ENCODE measurements at regions not wholly inside any gene's neighbourhood (a gene's known extent, or its start where the extent isn't known, plus 50 kb on each side); places are given as distances from the start of the nearest gene placed in this dataset.

DNA sequence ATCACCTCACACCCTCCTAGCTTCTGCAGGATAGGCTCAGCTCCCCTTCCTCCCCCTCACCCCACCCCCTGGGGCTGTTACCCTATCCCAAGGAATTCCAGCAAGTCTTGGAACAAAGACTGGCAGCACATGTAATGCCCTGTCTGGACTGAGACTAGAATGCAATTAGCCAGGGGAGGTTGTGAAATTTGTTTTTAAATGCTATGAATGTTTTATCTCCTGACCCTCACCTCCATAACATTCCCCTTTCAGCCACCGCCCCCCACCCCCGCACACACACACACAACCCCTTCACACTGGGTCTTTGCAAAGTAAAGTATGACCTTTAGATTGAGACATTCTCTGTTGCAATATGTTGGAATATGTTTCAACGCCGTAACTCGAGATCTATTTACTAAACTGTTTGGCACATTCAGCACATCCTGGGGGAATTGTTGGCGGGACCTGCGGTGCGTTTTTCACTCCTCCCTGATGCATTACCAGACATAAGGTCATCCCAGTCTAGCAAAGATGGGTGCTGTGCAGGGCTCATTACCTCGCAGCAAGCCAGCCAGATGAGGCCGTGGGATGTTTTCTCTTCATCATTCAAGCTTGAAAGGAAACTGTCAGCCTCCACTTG lies 290.7 kb upstream of the SLC14A2 start:
- no peaks in the 10 kb centered on the region for H3K36me3 ChIP-seq (ENCODE audit: control insufficient read depth, insufficient read depth, low read length)
- H3K4me3 ChIP-seq (ENCODE audit: low read length) = no peak overlapping the region
- H3K4me1 ChIP-seq (ENCODE audit: control insufficient read depth, insufficient read depth, low read length) = peaks cover 30% of the 10 kb centered on the region
- H3K27me3 ChIP-seq (ENCODE audit: control insufficient read depth, insufficient read depth, low read length) = no peaks in the 10 kb centered on the region
- H3K27ac ChIP-seq (ENCODE audit: low read length) = no peak overlapping the region
- DNase-seq = peak; percentile 56
- no peaks in the 10 kb centered on the region for H3K9me3 ChIP-seq (replicated peaks; ENCODE audit: control insufficient read depth, low read depth, low read length)
- WGBS (ENCODE audit: insufficient coverage) = no CpG with 5 or more reads among the region's 10 CpGs

GRCh38 chr18:45325778-45326177 lies 289.5 kb upstream of the SLC14A2 start:
- Histone ChIP-seq H3K27ac (ENCODE audit: low read length) (no peak overlapping the region), H3K9me3 (replicated peaks; ENCODE audit: control insufficient read depth, low read depth, low read length) (no peaks in the 10 kb centered on the region), H3K36me3 (ENCODE audit: control insufficient read depth, insufficient read depth, low read length) (no peaks in the 10 kb centered on the region), H3K4me3 (ENCODE audit: low read length) (no peak overlapping the region), H3K4me1 (ENCODE audit: control insufficient read depth, insufficient read depth, low read length) (peaks cover 36% of the 10 kb centered on the region), H3K27me3 (ENCODE audit: control insufficient read depth, insufficient read depth, low read length) (no peaks in the 10 kb centered on the region)
- 100% methylated on average over 1 of the region's 1 CpG for WGBS (ENCODE audit: insufficient coverage)
- no peak for DNase-seq

DNA sequence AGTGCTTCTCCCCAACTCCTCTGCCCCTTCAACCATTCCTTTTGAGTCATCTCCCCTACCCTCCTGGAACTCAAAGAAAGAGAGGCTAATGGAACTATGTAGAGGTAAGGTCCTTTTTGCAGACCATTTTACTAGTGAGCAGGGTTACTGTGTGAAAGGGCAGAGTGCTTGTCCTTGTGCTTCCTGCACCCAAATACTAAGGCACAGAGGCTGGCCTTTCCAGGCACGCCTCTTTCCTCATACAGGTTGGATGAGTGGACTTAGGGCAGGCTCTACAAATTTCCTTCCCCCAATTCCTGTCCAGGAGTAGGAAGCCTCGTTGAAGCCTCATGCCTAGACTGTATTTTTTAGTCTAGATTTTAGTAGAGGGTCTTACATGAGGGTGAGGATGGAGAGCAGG lies 288.8 kb upstream of the SLC14A2 start:
- H3K27ac ChIP-seq (ENCODE audit: low read length) = no peak overlapping the region
- H3K4me3 ChIP-seq (ENCODE audit: low read length) = no peak overlapping the region
- no peaks in the 10 kb centered on the region for H3K27me3 ChIP-seq (ENCODE audit: control insufficient read depth, insufficient read depth, low read length)
- no peak for DNase-seq
- WGBS (ENCODE audit: insufficient coverage) = 80% methylated on average over 1 of the region's 2 CpGs
- H3K9me3 ChIP-seq (replicated peaks; ENCODE audit: control insufficient read depth, low read depth, low read length) = no peaks in the 10 kb centered on the region
- no peaks in the 10 kb centered on the region for H3K36me3 ChIP-seq (ENCODE audit: control insufficient read depth, insufficient read depth, low read length)
- H3K4me1 ChIP-seq (ENCODE audit: control insufficient read depth, insufficient read depth, low read length) = peaks cover 35% of the 10 kb centered on the region

GRCh38 chr18:45328296-45328695 lies 287.0 kb upstream of the SLC14A2 start:
- no peaks in the 10 kb centered on the region for H3K27me3 ChIP-seq (ENCODE audit: control insufficient read depth, insufficient read depth, low read length)
- H3K4me3 ChIP-seq (ENCODE audit: low read length) = no peak overlapping the region
- peak; percentile 74 for DNase-seq
- no peaks in the 10 kb centered on the region for H3K9me3 ChIP-seq (replicated peaks; ENCODE audit: control insufficient read depth, low read depth, low read length)
- no CpG with 5 or more reads among the region's 2 CpGs for WGBS (ENCODE audit: insufficient coverage)
- H3K36me3 ChIP-seq (ENCODE audit: control insufficient read depth, insufficient read depth, low read length) = no peaks in the 10 kb centered on the region
- H3K27ac ChIP-seq (ENCODE audit: low read length) = peak overlapping the region; percentile 59
- peaks cover 39% of the 10 kb centered on the region for H3K4me1 ChIP-seq (ENCODE audit: control insufficient read depth, insufficient read depth, low read length)

- no peaks in the 10 kb centered on the region for H3K36me3 ChIP-seq (ENCODE audit: control insufficient read depth, insufficient read depth, low read length)
- no peak overlapping the region for H3K4me3 ChIP-seq (ENCODE audit: low read length)
- peaks cover 39% of the 10 kb centered on the region for H3K4me1 ChIP-seq (ENCODE audit: control insufficient read depth, insufficient read depth, low read length)
- no peaks in the 10 kb centered on the region for H3K27me3 ChIP-seq (ENCODE audit: control insufficient read depth, insufficient read depth, low read length)
- no CpG with 5 or more reads among the region's 6 CpGs for WGBS (ENCODE audit: insufficient coverage)
- peak overlapping the region; percentile 59 for H3K27ac ChIP-seq (ENCODE audit: low read length)
- DNase-seq = peak; percentile 97
- no peaks in the 10 kb centered on the region for H3K9me3 ChIP-seq (replicated peaks; ENCODE audit: control insufficient read depth, low read depth, low read length)
Observed at GRCh38 chr18:45328811-45329210, 286.5 kb upstream of the SLC14A2 start.

DNA sequence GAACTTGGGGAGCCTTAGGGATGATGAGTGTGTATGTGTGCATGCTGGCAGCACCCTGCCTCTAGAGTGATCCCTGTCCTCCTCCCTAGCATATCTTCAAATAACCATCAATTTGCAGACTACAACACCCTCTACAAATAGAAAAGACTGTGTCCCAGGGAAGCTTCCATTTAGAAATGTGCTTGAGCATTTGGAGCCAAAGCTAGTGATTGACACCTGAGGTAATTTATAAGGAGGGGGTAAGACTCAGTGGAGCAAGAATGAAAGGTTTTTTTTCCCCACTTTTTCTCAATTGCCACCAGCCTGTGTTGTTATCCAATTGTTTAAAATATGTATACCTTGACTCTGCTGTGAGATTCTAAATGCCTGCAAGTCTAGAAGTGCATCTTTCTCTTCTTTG lies 286.0 kb upstream of the SLC14A2 start:
- H3K4me3 ChIP-seq (ENCODE audit: low read length) = no peak overlapping the region
- H3K27ac ChIP-seq (ENCODE audit: low read length) = peak overlapping the region; percentile 49
- peaks cover 36% of the 10 kb centered on the region for H3K4me1 ChIP-seq (ENCODE audit: control insufficient read depth, insufficient read depth, low read length)
- no peaks in the 10 kb centered on the region for H3K27me3 ChIP-seq (ENCODE audit: control insufficient read depth, insufficient read depth, low read length)
- no peaks in the 10 kb centered on the region for H3K36me3 ChIP-seq (ENCODE audit: control insufficient read depth, insufficient read depth, low read length)
- H3K9me3 ChIP-seq (replicated peaks; ENCODE audit: control insufficient read depth, low read depth, low read length) = no peaks in the 10 kb centered on the region
- no peak for DNase-seq

DNA sequence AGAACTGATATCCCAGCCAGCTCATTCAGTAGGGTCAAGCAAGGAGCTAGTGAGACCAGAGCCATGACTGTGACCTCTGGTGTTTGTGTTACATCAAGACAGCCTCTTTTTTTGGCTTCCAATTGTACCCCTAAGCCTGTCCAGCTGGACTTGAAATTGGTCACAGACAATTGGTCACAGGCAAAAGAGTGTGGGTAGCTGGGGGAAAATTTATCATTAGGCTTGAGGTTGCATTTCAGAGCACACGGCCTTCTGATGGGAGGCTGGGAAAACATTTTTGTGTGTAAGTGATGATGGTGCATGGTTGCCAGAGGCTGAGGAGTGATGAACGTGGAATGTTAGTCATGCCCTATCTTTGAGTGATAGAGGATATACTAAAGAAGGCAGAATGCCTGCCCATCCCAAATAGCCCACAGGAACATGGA lies 285.1 kb upstream of the SLC14A2 start:
- H3K27ac ChIP-seq (ENCODE audit: low read length) = no peak overlapping the region
- no peaks in the 10 kb centered on the region for H3K27me3 ChIP-seq (ENCODE audit: control insufficient read depth, insufficient read depth, low read length)
- WGBS (ENCODE audit: insufficient coverage) = 57% methylated on average over 1 of the region's 2 CpGs
- H3K36me3 ChIP-seq (ENCODE audit: control insufficient read depth, insufficient read depth, low read length) = no peaks in the 10 kb centered on the region
- no peaks in the 10 kb centered on the region for H3K9me3 ChIP-seq (replicated peaks; ENCODE audit: control insufficient read depth, low read depth, low read length)
- peaks cover 27% of the 10 kb centered on the region for H3K4me1 ChIP-seq (ENCODE audit: control insufficient read depth, insufficient read depth, low read length)
- no peak overlapping the region for H3K4me3 ChIP-seq (ENCODE audit: low read length)
- DNase-seq = peak; percentile 83

- no peak overlapping the region for H3K27ac ChIP-seq (ENCODE audit: low read length)
- peak; percentile 91 for DNase-seq
- WGBS (ENCODE audit: insufficient coverage) = no CpG with 5 or more reads among the region's 1 CpG
- no peaks in the 10 kb centered on the region for H3K9me3 ChIP-seq (replicated peaks; ENCODE audit: control insufficient read depth, low read depth, low read length)
- H3K27me3 ChIP-seq (ENCODE audit: control insufficient read depth, insufficient read depth, low read length) = no peaks in the 10 kb centered on the region
- peaks cover 32% of the 10 kb centered on the region for H3K4me1 ChIP-seq (ENCODE audit: control insufficient read depth, insufficient read depth, low read length)
- H3K4me3 ChIP-seq (ENCODE audit: low read length) = no peak overlapping the region
- no peaks in the 10 kb centered on the region for H3K36me3 ChIP-seq (ENCODE audit: control insufficient read depth, insufficient read depth, low read length)
Observed at GRCh38 chr18:45332871-45333270, 282.4 kb upstream of the SLC14A2 start.

- Histone ChIP-seq H3K4me1 (ENCODE audit: control insufficient read depth, insufficient read depth, low read length) (peaks cover 20% of the 10 kb centered on the region), H3K27ac (ENCODE audit: low read length) (no peak overlapping the region)
Observed at GRCh38 chr18:45334191-45334590, 281.1 kb upstream of the SLC14A2 start.

GRCh38 chr18:45335282-45336043 lies 279.8 kb upstream of the SLC14A2 start:
- no peak overlapping the region for H3K27ac ChIP-seq (ENCODE audit: low read length)
- peaks cover 10% of the 10 kb centered on the region for H3K4me1 ChIP-seq (ENCODE audit: control insufficient read depth, insufficient read depth, low read length)
- H3K9me3 ChIP-seq (replicated peaks; ENCODE audit: control insufficient read depth, low read depth, low read length) = no peaks in the 10 kb centered on the region
- H3K4me3 ChIP-seq (ENCODE audit: low read length) = no peak overlapping the region
- peak; percentile 75 for DNase-seq
- H3K27me3 ChIP-seq (ENCODE audit: control insufficient read depth, insufficient read depth, low read length) = no peaks in the 10 kb centered on the region
- WGBS (ENCODE audit: insufficient coverage) = 57% methylated on average over 3 of the region's 4 CpGs
- H3K36me3 ChIP-seq (ENCODE audit: control insufficient read depth, insufficient read depth, low read length) = no peaks in the 10 kb centered on the region

More at GRCh38 chr18:45334191-45334590, 281.1 kb upstream of the SLC14A2 start:
- no peaks in the 10 kb centered on the region for H3K27me3 ChIP-seq (ENCODE audit: control insufficient read depth, insufficient read depth, low read length)
- no peaks in the 10 kb centered on the region for H3K36me3 ChIP-seq (ENCODE audit: control insufficient read depth, insufficient read depth, low read length)
- WGBS (ENCODE audit: insufficient coverage) = no CpG with 5 or more reads among the region's 1 CpG
- no peak overlapping the region for H3K4me3 ChIP-seq (ENCODE audit: low read length)
- DNase-seq = peak; percentile 45
- H3K9me3 ChIP-seq (replicated peaks; ENCODE audit: control insufficient read depth, low read depth, low read length) = no peaks in the 10 kb centered on the region
